ENCODE measurements at regions not wholly inside any gene's neighbourhood (a gene's known extent, or its start where the extent isn't known, plus 50 kb on each side); places are given as distances from the start of the nearest gene placed in this dataset.

GRCh38 chr1:164470996-164471395, 88.0 kb upstream of the PBX1 start:
- no peak overlapping the region for H2AFZ ChIP-seq (ENCODE audit: low read length)
- no peak overlapping the region for H3K27ac ChIP-seq (ENCODE audit: low read depth, low read length)
- H3K9me3 ChIP-seq (ENCODE audit: low read depth, low read length): no peaks in the 10 kb centered on the region
- H3K27me3 ChIP-seq (ENCODE audit: insufficient read depth, low read length): no peaks in the 10 kb centered on the region
- DNase-seq (ENCODE audit: insufficient read length, low spot score, missing footprints): no peak
- TF ChIP-seq CTCF (IDR thresholded peaks at IDR 0.05; ENCODE audit: extremely low read depth, low read depth, low read length): no peak
- H4K20me1 ChIP-seq (ENCODE audit: insufficient read depth, low read length): no peaks in the 10 kb centered on the region
- H3K4me3 ChIP-seq (ENCODE audit: insufficient read depth, low read length): no peak overlapping the region
- no peak overlapping the region for H3K4me2 ChIP-seq (ENCODE audit: insufficient read depth, low read length)
- H3K79me2 ChIP-seq (ENCODE audit: insufficient read depth, low read length): no peaks in the 10 kb centered on the region
- no peaks in the 10 kb centered on the region for H3K36me3 ChIP-seq (ENCODE audit: insufficient read depth, low read length)
- H3K4me1 ChIP-seq (ENCODE audit: insufficient read depth, low read length): no peaks in the 10 kb centered on the region

DNA sequence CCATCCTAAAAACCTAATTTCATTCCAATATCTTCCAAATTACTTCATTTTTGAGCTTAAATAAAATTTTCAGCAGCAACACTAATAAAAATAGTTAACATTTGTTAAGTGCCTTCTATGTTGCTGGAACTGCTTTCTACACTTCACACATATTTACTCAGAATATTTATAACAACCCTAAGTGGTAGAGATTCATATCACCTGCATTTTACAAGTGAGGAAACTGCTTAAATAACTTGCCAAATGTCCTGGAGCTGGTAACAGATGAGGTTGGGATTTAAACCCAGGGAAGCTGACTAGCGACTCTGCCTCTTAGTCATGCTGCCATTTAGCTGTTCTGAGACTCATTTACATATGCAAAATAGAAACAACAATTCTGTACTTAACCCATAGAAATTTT, 86.1 kb upstream of the PBX1 start:
- H3K4me2 ChIP-seq (ENCODE audit: insufficient read depth, low read length): no peak overlapping the region
- no peak overlapping the region for H3K27ac ChIP-seq (ENCODE audit: low read depth, low read length)
- H3K27me3 ChIP-seq (ENCODE audit: insufficient read depth, low read length): no peaks in the 10 kb centered on the region
- no peaks in the 10 kb centered on the region for H3K4me1 ChIP-seq (ENCODE audit: insufficient read depth, low read length)
- DNase-seq (ENCODE audit: insufficient read length, low spot score, missing footprints): no peak
- H2AFZ ChIP-seq (ENCODE audit: low read length): no peak overlapping the region
- no peaks in the 10 kb centered on the region for H3K79me2 ChIP-seq (ENCODE audit: insufficient read depth, low read length)
- no peak overlapping the region for H3K4me3 ChIP-seq (ENCODE audit: insufficient read depth, low read length)
- no peaks in the 10 kb centered on the region for H3K9me3 ChIP-seq (ENCODE audit: low read depth, low read length)
- no peaks in the 10 kb centered on the region for H3K36me3 ChIP-seq (ENCODE audit: insufficient read depth, low read length)
- H4K20me1 ChIP-seq (ENCODE audit: insufficient read depth, low read length): no peaks in the 10 kb centered on the region
- no peak for TF ChIP-seq CTCF (IDR thresholded peaks at IDR 0.05; ENCODE audit: extremely low read depth, low read depth, low read length)

DNA sequence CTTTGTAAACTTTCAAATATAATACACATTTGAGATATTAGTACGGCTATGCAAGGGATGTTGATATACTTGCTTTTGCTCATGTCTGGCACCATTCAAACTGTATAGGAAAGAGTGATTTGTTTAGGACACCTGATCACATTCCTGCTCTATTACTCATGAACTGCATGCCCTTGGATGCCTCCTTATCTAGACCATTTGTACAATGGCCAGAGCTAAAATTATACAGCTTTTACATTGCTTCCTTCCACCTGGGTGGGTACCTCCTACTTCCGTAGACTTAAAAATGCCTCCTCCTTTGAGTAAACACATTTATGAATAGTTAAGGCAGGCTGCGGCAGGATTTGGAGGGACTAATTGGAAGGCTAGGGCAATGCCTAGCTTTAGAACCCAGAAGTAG, 85.4 kb upstream of the PBX1 start:
- DNase-seq (ENCODE audit: insufficient read length, low spot score, missing footprints): no peak
- no peak for TF ChIP-seq CTCF (IDR thresholded peaks at IDR 0.05; ENCODE audit: extremely low read depth, low read depth, low read length)

DNA sequence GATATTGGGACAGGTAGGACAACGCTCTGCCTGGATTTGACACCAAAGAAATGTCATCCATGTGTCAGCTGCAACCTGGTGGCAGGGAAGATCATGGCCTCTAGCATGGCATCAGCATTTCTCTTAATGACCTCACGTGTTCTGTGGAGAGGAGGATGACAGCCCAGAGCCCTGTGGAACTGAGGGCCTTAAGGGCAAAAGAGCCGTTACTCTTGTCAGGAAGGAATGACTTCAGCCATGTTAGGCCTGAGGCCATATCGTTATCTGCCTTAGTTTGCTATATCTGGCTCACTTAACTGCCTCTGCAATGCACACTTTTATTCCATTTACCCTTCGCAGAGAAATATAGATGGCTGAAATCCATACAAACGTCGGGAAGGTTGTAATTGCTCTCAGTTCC, 83.2 kb upstream of the PBX1 start:
- H3K4me3 ChIP-seq (ENCODE audit: insufficient read depth, low read length): no peak overlapping the region
- H3K4me2 ChIP-seq (ENCODE audit: insufficient read depth, low read length): no peak overlapping the region
- H3K79me2 ChIP-seq (ENCODE audit: insufficient read depth, low read length): no peaks in the 10 kb centered on the region
- no peaks in the 10 kb centered on the region for H3K4me1 ChIP-seq (ENCODE audit: insufficient read depth, low read length)
- H2AFZ ChIP-seq (ENCODE audit: low read length): no peak overlapping the region
- no peak for TF ChIP-seq CTCF (IDR thresholded peaks at IDR 0.05; ENCODE audit: extremely low read depth, low read depth, low read length)
- no peaks in the 10 kb centered on the region for H3K27me3 ChIP-seq (ENCODE audit: insufficient read depth, low read length)
- no peaks in the 10 kb centered on the region for H3K9me3 ChIP-seq (ENCODE audit: low read depth, low read length)
- DNase-seq (ENCODE audit: insufficient read length, low spot score, missing footprints): no peak
- no peak overlapping the region for H3K27ac ChIP-seq (ENCODE audit: low read depth, low read length)
- H3K36me3 ChIP-seq (ENCODE audit: insufficient read depth, low read length): no peaks in the 10 kb centered on the region
- H4K20me1 ChIP-seq (ENCODE audit: insufficient read depth, low read length): no peaks in the 10 kb centered on the region

More for the DNA sequence above, 85.4 kb upstream of the PBX1 start:
- no peak overlapping the region for H3K4me2 ChIP-seq (ENCODE audit: insufficient read depth, low read length)
- no peak overlapping the region for H3K27ac ChIP-seq (ENCODE audit: low read depth, low read length)
- H3K4me1 ChIP-seq (ENCODE audit: insufficient read depth, low read length): no peaks in the 10 kb centered on the region
- no peaks in the 10 kb centered on the region for H3K9me3 ChIP-seq (ENCODE audit: low read depth, low read length)
- H4K20me1 ChIP-seq (ENCODE audit: insufficient read depth, low read length): no peaks in the 10 kb centered on the region
- no peaks in the 10 kb centered on the region for H3K36me3 ChIP-seq (ENCODE audit: insufficient read depth, low read length)
- no peaks in the 10 kb centered on the region for H3K79me2 ChIP-seq (ENCODE audit: insufficient read depth, low read length)
- H2AFZ ChIP-seq (ENCODE audit: low read length): no peak overlapping the region
- no peak overlapping the region for H3K4me3 ChIP-seq (ENCODE audit: insufficient read depth, low read length)
- H3K27me3 ChIP-seq (ENCODE audit: insufficient read depth, low read length): no peaks in the 10 kb centered on the region
